ENCODE measurements at regions not wholly inside any gene's neighbourhood (a gene's known extent, or its start where the extent isn't known, plus 50 kb on each side); places are given as distances from the start of the nearest gene placed in this dataset.

DNA sequence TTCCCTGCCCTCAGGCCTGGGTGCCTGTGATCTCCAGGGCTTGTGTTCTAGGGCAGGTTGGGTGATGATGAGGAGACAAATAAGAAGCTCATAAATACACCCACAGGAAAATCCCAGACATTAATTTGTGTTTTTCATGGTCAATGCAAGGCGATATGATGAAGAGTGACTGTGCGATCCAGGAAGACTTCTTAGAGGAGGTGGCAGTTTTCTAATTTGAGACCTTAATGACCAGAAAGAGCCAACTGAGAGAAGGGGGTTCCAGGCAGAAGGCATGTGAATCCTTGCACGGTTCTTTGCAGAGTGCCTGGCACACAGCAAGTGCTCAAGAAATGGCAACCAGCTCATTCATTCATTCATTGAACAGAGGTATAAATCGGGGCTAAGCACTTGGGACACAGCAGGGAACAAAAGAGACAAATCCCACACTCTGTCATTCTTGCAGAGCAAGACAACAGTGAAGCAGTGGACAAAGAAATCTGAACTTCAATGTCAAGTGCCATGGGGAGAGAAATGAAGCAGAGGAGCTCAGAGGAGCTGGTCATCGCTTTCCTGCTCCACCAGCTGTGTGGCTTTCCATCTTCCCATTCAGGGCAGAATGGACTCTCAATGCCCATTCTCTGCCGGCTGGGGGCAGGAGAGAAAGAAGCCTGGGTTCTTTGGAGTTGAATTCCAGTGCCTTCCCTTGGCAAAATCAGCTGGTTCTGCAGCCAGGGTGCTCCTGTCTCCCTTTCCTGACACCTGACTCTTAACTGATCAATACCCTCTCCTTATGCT lies 128.3 kb downstream of the AACS start:
- DNase-seq = no peak

DNA sequence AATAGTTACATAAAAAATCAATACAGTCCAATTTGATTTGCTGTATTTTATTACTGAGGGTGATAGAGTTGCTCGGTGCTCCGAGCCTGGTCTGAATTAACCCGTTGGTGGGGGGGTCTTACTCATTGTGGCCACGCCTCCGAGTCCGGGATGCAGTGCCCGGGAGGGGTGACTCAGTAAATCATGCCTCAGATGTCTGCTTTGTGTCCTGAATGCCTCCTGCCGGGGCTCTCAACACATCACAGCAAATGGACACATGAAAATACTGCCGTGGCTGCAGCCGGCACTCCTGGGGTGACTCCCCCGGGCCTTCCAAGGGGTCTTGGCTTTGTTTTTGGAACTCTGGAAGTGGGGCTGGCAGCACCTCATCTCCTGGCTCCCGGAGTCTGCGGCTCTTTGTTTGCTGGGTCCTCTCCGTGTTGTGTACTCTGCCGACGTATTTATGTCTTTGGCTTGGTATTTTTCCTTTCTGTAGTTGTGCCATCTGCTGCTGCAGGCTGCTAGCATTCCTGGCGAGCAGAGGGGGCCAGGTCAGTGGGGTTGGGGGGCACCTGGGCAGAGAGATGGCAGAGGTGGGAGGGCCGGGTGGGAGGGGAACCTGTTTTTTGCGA lies 129.0 kb downstream of the AACS start:
- no peak for DNase-seq

DNA sequence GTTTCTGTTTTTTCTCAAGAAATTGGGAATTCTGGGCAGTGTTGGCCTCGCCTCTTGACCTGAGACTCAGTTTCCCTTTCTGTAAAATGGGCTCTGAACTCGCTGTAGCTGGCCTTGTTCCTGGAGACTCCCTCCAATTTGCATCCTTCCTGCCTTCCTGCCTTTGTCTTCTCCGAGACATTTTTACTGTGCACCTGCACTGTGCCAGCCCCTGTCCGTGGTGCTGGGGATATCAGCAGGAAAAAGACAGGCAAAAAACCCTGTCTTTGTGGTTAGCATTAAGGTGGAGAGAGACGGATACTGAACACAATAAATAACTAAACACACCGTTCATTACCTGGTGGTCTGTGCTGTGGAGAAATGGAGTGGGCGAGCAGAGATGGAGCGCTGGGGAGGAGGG lies 129.8 kb downstream of the AACS start:
- no peak for DNase-seq

DNA sequence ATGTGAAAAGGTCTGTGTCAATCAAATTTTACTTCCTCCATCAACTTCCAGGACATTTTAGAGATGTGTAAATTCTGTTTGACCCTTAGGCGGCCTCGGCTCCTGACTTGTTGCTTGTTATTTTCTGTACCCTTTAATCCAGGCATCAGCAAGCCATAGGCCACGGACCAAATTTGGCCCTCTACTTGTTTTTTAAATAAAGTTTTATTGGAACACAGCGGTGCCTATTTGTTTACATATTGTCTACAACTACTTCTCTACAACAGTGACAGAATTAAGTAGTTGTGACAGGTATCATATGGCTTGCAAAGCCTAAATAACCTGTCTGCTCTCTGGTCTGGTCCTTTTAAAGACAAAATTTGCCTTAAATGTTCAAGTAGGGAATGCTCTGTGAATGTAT lies 132.1 kb downstream of the AACS start:
- no peak for DNase-seq

DNA sequence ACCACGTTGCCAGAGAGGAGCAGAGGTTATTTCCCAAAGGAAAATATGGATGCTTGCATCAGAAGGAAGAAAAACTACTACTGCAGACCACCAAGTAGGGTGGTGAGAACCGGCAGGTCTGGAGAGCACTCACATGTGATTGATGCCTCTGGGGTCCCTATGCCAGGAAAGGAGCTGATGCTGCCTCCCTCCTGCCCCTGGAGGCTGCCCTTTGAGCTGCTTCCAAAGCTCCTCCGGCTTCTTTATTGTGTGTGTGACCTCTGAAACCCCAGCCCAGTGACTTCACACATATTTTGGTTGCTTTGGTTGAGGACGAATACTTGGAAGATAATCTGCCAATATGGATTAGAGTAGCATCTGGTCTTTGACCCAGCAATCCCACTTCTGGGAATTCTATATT lies 133.4 kb downstream of the AACS start:
- no peak for DNase-seq

DNA sequence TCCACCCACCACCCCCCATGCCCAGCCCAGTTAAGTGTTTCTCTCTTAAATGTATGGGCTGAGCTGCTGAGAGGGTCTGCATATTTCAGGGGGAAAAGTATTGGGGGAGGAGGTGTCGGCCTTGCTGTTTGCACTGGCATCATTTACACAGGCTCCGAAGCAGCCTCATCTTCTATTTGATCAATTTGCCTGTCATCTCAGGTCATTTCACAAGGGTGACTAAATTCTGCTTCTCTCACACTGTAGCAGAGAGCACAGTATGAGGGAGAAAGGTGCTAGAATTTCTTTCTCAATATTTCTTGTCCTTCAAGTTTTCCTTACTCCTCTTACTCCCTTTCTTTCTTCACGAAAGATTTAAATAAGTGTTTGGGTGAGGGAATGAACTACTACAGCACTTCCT lies 135.9 kb downstream of the AACS start:
- DNase-seq = no peak

DNA sequence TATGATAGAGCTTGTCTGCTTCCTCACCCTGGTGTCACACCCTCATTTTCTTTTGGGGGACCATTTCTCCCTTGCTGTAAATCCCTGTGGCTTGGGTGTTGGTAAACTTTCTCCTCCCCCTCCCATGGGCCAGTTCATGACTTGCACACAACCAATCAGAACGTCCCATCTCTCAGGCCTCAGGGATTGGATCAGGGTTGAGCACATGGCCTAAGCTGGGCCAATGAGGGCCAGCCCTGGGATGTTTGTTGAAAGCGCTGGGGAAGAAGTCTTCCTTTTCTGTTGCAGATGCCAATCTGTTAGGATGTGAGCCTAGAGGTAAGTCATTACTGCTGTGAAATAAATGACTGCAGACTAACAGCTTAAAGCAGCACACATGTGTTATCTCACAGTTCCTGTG lies 136.7 kb downstream of the AACS start:
- DNase-seq = no peak

DNA sequence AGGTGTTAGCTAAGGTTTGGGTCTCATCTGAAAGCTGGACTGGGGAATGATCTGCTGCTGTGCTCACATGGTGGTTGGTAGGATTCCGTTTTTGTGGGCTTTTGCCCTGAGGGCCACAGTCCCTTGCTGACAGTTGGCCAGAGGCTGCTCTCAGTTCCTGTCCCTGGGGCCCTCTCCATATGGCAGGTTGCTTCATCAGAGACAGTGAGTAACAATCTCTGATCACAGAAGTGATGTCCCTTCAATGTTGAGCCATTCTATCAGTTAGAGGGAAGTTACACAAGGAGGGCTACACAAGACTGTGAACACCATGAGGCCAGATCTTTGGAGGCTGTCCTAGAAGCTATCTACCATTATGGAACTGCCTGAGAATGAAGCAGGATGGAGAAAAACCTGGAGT lies 137.2 kb downstream of the AACS start:
- no peak for DNase-seq

DNA sequence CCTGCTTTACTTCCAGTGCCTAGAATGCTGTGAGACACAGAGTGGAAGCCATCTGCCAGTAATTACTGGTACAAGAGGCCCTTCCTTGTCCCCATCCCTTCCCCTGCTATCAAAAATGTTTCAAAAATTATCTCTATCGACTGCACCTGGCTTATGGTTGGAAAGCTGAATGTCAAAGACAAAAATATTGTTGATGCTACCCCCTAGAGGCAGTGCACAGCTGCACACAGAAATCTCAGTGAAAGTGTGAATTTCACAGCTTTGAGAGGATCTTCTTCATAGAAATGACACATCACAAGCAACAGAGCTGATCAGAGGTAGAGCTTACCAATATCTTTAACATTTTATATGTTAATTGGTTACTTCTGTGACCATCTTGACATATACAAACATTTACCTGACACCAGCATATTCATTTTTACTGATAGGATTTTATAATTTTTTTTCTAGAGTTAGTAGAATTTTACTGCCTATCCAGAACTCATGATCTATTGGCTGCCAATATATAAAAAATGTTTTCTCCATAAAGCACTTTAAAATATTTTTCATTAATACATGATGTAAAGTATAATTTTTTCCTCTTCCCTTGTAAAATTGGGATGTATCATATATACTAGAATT lies 138.0 kb downstream of the AACS start:
- no peak for DNase-seq

DNA sequence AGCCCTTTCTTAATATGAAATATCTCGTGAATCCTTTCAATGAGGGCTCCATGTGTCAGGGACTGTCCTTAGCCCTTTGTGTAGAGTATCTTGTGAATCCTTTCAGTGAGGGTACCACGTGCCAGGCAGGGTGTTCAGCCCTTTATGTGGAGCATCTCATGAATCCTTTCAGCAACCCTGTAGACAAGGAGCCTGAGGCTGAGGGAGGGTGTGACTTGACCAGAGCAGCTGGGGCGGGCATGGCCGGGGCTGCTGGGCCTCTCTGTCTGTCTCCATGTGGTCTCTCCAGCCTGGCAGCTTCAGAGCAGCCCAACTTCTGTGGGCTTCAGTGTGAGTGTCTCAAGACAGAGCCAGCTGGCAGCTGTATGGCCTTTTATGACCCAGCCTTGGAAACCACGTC lies 140.2 kb downstream of the AACS start:
- no peak for DNase-seq

DNA sequence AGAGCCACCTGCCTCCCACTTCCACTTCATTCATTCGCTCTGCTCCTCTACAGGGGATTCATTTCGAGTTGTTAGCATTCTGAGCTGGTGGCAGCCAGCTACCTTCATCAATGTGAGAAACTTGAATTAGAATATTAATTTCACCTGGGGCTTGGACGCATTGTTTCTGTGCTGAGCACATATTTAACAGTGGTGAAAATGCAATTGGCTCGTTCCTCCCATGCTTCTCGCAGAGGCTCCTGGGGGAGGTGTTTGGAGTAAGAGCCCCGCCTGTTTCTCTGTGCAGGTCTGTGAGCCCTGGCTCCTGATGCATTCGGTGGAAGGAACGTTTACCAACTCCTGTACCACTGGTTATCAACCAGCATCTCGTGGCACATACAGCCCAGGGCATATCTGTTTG lies 141.5 kb downstream of the AACS start:
- no peak for DNase-seq

DNA sequence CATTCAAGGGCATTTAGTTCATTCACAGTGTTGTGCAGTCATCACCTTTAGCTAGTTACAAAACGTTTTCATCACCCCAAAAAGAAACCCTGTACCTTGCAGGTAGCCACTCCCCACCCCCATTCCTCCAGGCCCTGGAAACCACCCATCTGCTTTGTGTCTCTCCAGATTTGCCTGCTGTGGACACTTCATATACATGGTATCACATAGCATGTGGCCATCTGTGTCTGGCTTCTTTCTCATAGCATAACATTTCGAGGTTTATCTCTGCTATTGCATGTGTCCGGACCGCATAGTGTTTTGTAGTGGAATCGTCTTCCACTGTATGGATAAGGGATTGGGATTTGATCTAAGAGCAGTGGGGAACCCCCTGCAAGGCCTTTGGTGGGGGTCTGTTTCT lies 143.1 kb downstream of the AACS start:
- no peak for DNase-seq

DNA sequence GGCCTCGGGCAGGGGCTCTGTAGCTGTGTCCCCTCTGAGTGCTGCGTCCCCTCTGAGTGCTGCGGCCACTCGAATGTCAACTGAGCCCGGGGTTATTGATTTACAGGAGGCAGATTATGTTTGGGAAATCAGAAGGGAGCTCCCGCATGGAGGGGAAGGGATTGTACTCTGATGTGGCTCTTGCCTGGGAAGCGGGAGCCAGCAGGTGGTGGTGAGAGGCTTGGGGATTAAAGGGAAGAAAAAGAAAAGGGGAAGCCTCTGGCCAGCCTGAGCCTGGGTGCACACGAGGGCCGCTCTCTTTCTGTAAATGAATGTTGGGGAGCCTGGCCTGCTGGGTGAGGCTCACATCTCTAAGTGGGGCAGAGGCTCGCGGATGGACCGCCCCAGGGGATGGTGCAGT lies 143.7 kb downstream of the AACS start:
- DNase-seq = no peak

DNA sequence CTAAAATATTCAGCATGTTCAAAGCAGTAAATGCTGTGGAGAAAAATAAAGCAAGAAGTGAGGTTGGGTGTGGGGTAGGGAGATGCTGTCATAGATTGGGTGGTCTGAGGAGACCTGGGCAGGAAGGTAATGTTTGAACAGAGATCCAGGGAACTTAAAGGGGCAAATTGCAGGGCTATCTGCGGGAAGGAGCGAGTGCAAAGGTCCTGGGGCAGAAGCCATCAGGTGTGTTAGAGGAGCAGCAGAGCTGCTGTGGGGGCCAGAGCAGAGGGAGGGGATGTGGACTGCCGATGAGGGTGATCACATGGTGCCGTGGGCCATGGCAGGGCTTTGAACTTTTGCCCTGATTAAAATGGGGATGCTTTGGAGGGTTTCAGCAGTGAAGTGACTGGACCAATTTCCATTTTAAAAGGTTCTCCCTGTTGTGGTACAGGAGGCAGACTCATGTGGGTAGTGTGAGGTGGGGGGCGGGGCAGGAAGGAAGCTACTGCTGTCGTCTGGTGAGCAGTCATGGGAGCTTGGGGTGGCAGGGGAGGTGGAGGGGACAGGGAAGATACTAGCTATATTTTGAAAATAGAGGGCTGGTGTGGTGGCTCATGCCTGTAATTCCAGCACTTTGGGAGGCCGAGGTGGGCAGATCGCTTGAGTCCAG lies 145.0 kb downstream of the AACS start:
- peak in 1 of 2 experiments; percentile 6 for DNase-seq

DNA sequence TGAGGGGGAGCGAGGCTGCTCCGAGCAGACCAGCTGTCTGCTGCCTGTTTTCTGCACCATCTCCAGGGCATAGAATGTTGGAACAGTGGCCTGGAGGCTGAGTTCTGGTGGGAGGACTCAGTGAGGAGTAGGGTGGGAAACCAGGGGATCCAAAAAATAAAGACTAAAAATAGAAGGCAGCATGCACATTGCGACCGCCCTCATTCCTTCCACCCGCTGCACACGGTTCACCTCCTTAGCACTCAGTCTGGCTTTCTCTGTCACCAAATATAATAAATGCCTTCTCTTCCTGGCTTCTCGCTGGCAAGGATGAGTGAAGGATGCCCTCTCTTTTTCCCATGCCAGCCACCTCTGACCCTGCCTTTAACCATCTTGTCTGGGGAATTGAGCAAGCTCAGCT lies 146.2 kb downstream of the AACS start:
- no peak for DNase-seq

DNA sequence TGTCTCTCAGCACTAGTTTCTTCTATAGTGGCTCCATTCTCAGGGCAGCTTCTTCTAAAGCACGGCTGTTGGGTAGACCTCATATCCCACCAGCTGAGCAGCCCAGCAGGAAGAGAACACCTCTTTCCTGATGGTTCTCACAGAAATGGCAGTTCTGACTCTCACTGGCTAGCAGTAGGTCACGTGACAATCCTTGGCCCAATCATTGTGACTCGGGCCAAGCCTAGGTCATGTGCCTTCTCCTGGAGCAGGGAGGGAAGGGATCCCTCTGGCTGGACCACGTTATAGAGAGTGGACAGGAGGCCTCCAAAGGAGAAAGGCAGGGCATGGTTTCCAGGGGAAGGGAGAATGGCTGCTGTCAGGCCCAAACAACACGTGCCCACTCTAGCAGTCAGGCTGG lies 149.1 kb downstream of the AACS start:
- DNase-seq = no peak

DNA sequence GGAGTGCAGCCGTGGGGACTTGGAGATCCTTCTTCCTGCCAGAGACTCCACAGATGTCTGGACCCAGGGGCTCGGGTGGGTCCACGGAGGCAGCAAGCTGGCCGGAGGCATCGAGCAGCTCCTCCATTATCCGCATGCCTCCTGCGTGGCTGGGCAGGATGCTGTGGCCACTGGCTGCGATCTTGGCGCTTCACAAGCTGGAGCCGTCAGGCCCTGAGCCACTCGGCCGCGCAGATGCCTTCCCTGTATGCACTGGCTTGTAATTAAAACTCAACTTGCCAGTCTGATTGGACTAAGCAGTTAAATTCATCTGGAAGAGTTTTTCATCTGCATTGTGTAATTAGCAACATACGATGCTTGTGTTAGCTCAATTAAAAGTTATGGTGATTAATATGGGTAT lies 151.5 kb downstream of the AACS start:
- no peak for DNase-seq

DNA sequence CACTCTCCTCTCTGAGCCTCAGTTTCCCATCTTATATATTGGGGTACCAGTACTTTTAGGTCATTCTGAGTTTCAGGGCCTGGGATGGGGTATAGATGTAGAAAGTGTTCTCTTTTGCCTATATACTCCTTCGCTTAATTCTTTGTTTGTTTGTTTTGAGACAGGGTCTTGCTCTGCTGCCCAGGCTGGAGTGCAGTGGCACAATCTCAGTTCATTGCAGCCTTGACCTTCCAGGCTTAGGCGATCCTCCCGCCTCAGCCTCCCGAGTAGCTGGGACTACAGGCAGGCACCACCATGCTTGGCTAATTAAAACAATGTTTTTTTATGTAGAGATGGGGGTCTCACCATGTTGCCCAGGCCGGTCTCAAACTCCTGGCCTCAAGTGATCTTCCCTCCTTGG lies 152.1 kb downstream of the AACS start:
- no peak for DNase-seq

DNA sequence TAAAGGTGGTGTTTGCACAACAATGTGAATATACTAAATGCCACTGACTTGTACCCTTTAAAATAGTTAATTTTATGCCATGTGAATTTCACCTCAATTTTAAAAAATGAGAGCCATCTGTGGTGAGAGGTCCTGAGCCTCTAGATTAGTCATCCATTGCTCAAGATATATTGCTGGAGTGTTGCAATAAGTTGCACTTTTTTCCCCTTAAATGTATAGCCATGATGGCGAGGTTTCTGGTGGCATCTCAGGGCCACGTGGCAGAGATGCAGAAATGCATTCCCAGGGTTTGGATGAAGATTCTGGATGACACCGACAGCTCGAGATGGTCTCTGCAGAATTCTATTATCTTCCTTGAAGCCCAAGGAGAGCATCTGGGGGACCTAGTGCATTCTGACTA lies 153.7 kb downstream of the AACS start:
- no peak for DNase-seq

DNA sequence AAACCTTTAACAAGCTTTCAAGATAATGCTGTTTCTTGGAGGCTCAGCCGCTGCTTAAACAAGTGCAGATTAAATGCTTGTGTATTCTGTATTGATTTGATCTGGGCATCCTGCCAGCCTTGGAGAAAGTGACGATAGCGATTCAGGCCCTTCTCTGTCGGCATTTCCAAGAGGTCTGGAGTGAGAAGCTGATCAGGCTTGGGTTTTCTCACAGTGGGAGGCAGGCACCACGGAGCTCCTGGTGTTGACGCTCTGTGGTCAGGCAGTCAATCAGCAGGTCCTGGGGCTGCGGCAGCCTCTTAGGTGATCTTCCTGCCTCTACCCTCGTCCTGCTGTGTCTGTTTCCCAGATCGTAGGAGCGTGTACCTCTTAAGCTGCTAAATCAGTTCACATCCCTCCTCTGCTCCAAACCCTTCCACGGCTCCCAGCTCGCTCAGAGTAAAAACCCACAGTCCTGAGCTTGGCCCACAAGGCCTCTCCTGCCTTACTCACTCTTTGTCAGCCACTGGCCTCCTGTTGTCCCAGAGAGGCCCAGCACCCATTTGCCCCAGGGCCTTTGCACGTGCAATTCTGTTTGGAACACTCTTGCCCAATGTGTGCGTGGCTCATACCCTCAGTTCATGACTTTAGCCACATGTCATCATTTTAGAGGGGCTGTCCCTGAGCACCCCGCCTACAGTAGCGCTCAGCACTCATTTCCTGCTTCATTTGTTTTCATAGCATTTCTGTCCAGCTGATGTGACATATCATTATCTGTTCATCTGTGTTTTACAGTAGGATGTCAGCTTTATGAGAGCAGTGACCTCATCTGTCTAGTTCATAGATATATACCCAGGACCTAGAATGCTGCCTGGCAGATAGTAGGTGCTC lies 155.4 kb downstream of the AACS start:
- no peak for DNase-seq

DNA sequence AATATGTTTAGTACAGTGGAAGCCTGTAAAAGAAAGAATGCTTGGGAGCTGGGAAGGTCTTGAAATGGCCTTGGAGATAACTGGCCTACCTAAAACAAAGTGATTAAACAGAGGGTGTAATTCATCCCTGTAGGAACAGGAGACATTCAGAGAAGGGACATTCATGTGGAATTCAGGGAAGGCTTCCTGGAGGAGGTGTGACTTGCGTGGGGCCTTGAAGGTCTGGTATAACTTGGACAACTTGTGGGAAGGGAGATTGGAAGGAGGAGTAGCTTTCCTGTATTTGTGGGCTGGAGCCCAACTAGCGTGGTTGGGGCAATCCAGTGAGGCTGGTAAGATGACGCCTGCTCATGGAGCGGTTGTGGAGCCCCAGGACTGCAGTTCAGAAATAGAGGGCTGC lies 156.4 kb downstream of the AACS start:
- no peak for DNase-seq

DNA sequence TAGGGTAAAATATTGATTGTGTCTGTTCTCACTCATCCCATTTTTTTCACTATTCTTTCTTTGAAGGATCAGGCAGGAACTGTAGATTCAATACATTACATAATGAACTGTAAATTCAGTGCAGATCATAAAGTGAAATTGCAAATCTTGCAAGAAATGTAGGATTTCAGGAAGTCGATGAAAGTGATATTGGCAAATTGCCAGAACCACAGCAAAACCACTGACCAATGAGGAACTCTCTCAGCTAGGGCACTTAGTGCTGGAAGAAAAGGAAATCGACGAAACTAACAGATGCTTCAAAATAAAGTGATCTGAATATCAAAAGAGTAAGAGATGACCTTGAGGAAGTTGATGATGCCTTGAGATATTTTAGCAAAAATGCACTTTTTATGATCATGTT lies 157.6 kb downstream of the AACS start:
- DNase-seq = no peak

DNA sequence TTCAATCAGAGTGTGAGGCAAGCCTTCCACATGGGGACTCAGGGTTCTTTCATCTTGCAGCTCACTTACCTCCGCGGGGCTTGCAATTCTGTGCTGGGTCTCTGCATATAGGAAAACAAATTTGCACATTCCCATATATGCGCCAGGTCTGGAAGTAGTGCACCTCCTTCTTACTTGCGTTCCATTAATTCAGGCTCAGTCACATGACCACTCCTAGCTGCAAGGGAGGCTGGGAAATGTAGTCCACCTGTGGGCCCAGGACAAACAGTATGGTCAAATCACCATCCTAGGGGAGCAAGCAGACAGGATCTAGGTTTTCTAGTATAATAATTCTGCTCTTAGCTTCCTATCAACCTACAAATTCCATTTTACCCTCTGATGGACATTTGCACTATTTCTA lies 160.4 kb downstream of the AACS start:
- no peak for DNase-seq

Data from activated CD4-positive, alpha-beta T cell treated with anti-CD3 and anti-CD28 coated beads, Interleukin-2, amount 50 U/mL, for 48 hours (primary cell).